CD4-positive, alpha-beta memory T cell (primary cell): ENCODE measurements at regions not wholly inside any gene's neighbourhood (a gene's known extent, or its start where the extent isn't known, plus 50 kb on each side); places are given as distances from the start of the nearest gene placed in this dataset.

ENCODE experiments used
- CTCF ChIA-PET: fragments of 350-600 bp; sonication (Branson Sonifier 250); formaldehyde crosslinking; loops from one replicate; lab custom pipeline; 2021; ENCODE audit warnings: inconsistent platforms; ENCODE audit not compliant: partially characterized antibody; lab: Charles Lee
- POLR2A ChIA-PET: fragments of 350-600 bp; sonication (Branson Sonifier 250); formaldehyde crosslinking; loops from one replicate; lab custom pipeline; 2021; ENCODE audit not compliant: partially characterized antibody; lab: Charles Lee
- DNase-seq, 5 donors: peaks; one replicate each; pipeline versions ENCODE4 v3.0.0 to v3.0.0-alpha.2; 2020 to 2022; ENCODE audit warnings: mixed read lengths in 1 of 5
- H3K27ac ChIP-seq: one replicate; pipeline ENCODE4 v1.7.0; 2013; ENCODE audit warnings: low read depth, low read length
- H3K27me3 ChIP-seq: 2 replicates; pipeline ENCODE4 v1.7.0; 2013; ENCODE audit warnings: mild to moderate bottlenecking, low read length, moderate library complexity; ENCODE audit not compliant: insufficient read depth
- H3K36me3 ChIP-seq: 2 replicates; pipeline ENCODE4 v1.7.0; 2013; ENCODE audit warnings: mild to moderate bottlenecking, low read length, moderate library complexity; ENCODE audit not compliant: insufficient read depth
- H3K4me1 ChIP-seq: 2 replicates; pipeline ENCODE4 v1.7.0; 2013; ENCODE audit warnings: mild to moderate bottlenecking, low read length, moderate library complexity; ENCODE audit not compliant: insufficient read depth
- H3K4me3 ChIP-seq, 2 donors: one replicate each; pipeline ENCODE4 v1.7.0; 2013; ENCODE audit warnings: low read length in 2 of 2, mild to moderate bottlenecking in 1 of 2
- H3K9me3 ChIP-seq, 2 donors: one replicate each; pipeline ENCODE4 v1.7.0; 2013; ENCODE audit warnings: low read length in 2 of 2, control low read depth in 1 of 2; ENCODE audit not compliant: control insufficient read depth in 1 of 2
- H3K27ac Mint-ChIP-seq, 7 donors: one replicate each; pipeline ENCODE4 v1.8.0; 2020 to 2021; ENCODE audit warnings: mixed read lengths in 7 of 7, mild to moderate bottlenecking in 6 of 7, inconsistent platforms in 3 of 7, moderate library complexity in 3 of 7
- H3K27me3 Mint-ChIP-seq, 2 donors: one replicate each; pipeline ENCODE4 v1.8.0; 2020 to 2021; ENCODE audit warnings: mixed read lengths in 2 of 2
- H3K36me3 Mint-ChIP-seq, 2 donors: one replicate each; pipeline ENCODE4 v1.8.0; 2020 to 2021; ENCODE audit warnings: mixed read lengths in 2 of 2, inconsistent platforms in 1 of 2, mild to moderate bottlenecking in 1 of 2
- H3K4me1 Mint-ChIP-seq, 4 donors: one replicate each; pipeline ENCODE4 v1.8.0; 2020 to 2021; ENCODE audit warnings: mixed read lengths in 4 of 4, mild to moderate bottlenecking in 1 of 4
- H3K4me3 Mint-ChIP-seq, 8 donors: one replicate each; pipeline ENCODE4 v1.8.0; 2020 to 2021; ENCODE audit warnings: mixed read lengths in 8 of 8, mild to moderate bottlenecking in 7 of 8, moderate library complexity in 6 of 8, inconsistent platforms in 3 of 8
- H3K9me3 Mint-ChIP-seq, 8 donors: one replicate each; pipeline ENCODE4 v1.8.0; 2020 to 2021; ENCODE audit warnings: mixed read lengths in 8 of 8, mild to moderate bottlenecking in 5 of 8, inconsistent platforms in 3 of 8, moderate library complexity in 1 of 8
- intact Hi-C: fragments of 100-400 bp; cut with micrococcal nuclease; formaldehyde crosslinking; loops from one replicate; pipeline ENCODE4 v1.15.1; 2023

DNA sequence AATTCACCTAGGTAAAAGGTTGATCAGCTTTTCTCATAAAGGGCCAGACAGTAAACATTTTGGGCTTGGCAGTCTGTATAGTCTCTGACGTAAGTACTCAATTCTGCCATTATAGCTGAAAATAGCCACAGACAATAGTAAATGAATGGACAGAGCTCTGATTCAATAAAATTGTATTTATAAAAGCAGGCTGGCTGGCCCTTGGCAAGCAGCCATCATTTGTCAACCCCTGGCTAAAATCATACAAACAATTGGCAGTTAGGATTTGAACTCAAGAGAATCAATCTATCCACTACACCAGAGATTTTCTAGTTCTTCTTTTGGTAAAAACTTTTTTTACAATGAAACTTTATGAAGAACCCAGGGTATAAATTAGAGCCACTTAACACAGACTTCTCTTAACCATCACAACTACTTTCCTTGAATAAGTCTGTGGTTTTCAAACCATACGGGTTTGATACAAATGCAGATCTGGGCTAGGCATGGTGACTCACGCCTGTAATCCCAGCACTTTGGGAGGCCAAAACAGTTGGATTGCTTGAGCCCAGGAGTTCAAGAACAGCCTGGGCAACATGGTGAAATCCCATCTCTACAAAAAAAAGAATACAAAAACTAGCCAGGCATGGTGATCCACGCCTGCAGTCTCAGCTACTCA lies 124.5 kb downstream of the SLC16A9 start:
- CTCF ChIA-PET: interaction anchor here (1.5 kb wide), 1 partner anchor 38 kb away, joined by 4 read pairs; no protein-coding TSS in a partner anchor
- no peaks in the 10 kb centered on the region for H3K9me3 ChIP-seq
- Mint-ChIP-seq H3K9me3 (peaks cover 0 to 5% (median 0%) of the 10 kb centered on the region in 8 donors), H3K4me3 (no peak overlapping the region), H3K36me3 (no peaks in the 10 kb centered on the region), H3K4me1 (no peaks in the 10 kb centered on the region), H3K27me3 (peaks cover 3% of the 10 kb centered on the region in 2 donors), H3K27ac (no peak overlapping the region)
- no peaks in the 10 kb centered on the region for H3K27me3 ChIP-seq
- no peak for DNase-seq
- no peak overlapping the region for H3K4me3 ChIP-seq
- no peaks in the 10 kb centered on the region for H3K4me1 ChIP-seq
- POLR2A ChIA-PET: no interaction called here
- intact Hi-C loops: no loop called here
- no peaks in the 10 kb centered on the region for H3K36me3 ChIP-seq
- no peak overlapping the region for H3K27ac ChIP-seq

DNA sequence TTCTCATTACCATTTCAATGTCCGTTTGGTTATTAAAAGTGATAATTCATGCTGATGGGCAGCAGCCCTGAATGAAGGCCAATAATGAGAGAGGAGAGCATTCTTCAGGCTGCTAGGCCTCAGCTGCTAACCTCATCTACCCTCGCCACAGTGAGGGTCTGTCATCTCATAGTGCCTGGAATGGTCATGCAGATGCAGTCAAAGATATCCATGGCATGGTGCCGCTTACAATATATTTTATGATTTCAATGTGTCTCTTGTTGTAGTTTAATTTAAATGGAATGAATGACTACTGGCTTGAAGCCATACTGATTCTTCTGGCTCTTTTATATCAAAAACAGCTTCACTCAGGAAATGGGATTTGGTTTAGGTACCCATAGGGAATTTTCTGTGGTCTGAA lies 126.9 kb downstream of the SLC16A9 start:
- H3K9me3 ChIP-seq: no peaks in the 10 kb centered on the region
- H3K27ac ChIP-seq: no peak overlapping the region
- no peak for DNase-seq
- Mint-ChIP-seq H3K36me3 (no peaks in the 10 kb centered on the region), H3K27me3 (peaks cover 2 to 3% of the 10 kb centered on the region in 2 donors), H3K27ac (no peak overlapping the region), H3K4me3 (no peak overlapping the region), H3K9me3 (peaks cover 0 to 3% (median 0%) of the 10 kb centered on the region in 8 donors), H3K4me1 (no peaks in the 10 kb centered on the region)
- no peaks in the 10 kb centered on the region for H3K27me3 ChIP-seq
- CTCF ChIA-PET: no interaction called here
- H3K4me3 ChIP-seq: no peak overlapping the region
- POLR2A ChIA-PET: no interaction called here
- intact Hi-C loops: no loop called here
- H3K36me3 ChIP-seq: no peaks in the 10 kb centered on the region
- no peaks in the 10 kb centered on the region for H3K4me1 ChIP-seq

DNA sequence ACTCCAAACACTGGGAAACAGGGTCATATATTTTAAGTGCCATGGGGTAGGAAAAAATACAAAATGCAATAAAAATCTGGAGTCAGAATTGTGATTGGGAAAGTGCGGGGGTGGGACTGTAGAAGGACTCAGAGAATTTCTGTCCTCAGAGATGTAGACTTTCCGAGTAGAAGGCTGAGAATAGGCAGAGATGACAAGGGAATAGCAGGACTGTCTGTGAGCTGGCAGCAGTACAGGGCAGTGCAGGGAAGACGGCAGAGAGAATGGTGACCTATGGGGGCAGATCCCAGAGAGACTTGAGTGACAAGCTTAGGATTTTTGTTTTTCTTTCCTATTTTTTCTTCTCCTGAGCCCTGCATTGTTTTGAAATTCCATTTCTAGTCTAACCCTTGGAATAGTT lies 127.6 kb downstream of the SLC16A9 start:
- Histone ChIP-seq H3K9me3 (no peaks in the 10 kb centered on the region), H3K27me3 (no peaks in the 10 kb centered on the region), H3K4me3 (no peak overlapping the region), H3K4me1 (no peaks in the 10 kb centered on the region), H3K27ac (no peak overlapping the region), H3K36me3 (no peaks in the 10 kb centered on the region)
- intact Hi-C loops: no loop called here
- ChIA-PET CTCF (no interaction called here), POLR2A (no interaction called here)
- Mint-ChIP-seq H3K27ac (no peak overlapping the region), H3K9me3 (peaks cover 0 to 4% (median 0%) of the 10 kb centered on the region in 8 donors), H3K4me1 (no peaks in the 10 kb centered on the region), H3K4me3 (no peak overlapping the region), H3K36me3 (no peaks in the 10 kb centered on the region), H3K27me3 (peaks cover 2 to 4% of the 10 kb centered on the region in 2 donors)
- no peak for DNase-seq

DNA sequence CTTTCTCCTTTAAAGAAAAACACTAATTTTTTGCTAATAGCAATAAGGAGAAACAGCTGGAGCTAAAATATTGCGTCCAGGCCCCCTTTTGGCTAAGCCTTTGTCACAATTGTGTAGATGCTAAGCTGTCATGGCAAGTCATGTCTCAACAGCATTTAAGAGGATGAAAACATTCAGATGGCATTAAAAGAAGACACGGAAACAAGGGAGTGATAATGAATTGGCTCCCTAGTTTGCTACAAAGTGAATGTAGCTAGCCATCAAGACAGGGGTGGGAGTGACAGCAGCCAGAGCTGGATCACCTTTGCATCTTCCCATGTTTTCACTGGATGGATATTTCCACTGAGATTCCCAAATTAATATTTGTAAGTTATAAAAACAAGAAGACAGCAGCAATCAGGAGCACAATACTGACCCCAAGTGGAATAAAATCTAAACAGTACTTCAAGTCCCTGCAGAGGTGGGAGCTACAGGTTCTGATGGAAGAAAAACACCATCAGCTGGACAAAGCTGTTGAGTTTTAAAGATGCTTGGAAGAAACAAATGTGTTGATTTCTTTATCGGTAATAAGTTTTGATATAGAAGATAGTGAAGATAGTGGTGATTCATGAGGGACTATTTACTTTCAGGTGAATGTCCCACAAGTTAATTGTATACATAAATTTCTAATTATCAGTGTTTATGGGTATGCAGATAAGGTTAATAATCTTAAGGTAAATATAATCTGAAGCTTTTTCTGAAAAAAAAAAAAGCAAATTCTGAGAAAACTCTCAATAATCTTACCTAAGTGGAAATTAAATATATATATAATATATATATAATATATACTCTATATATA lies 129.4 kb downstream of the SLC16A9 start:
- POLR2A ChIA-PET: no interaction called here
- Histone ChIP-seq H3K4me3 (no peak overlapping the region), H3K27ac (no peak overlapping the region), H3K27me3 (no peaks in the 10 kb centered on the region), H3K4me1 (no peaks in the 10 kb centered on the region), H3K36me3 (no peaks in the 10 kb centered on the region), H3K9me3 (no peaks in the 10 kb centered on the region)
- CTCF ChIA-PET: no interaction called here
- Mint-ChIP-seq H3K36me3 (no peaks in the 10 kb centered on the region), H3K9me3 (peaks cover 0 to 4% (median 0%) of the 10 kb centered on the region in 8 donors), H3K4me3 (no peak overlapping the region), H3K4me1 (no peaks in the 10 kb centered on the region), H3K27me3 (peaks cover 2 to 4% of the 10 kb centered on the region in 2 donors), H3K27ac (peak overlapping the region in 1 of 7 donors; percentile 26)
- intact Hi-C loops: no loop called here
- no peak for DNase-seq

DNA sequence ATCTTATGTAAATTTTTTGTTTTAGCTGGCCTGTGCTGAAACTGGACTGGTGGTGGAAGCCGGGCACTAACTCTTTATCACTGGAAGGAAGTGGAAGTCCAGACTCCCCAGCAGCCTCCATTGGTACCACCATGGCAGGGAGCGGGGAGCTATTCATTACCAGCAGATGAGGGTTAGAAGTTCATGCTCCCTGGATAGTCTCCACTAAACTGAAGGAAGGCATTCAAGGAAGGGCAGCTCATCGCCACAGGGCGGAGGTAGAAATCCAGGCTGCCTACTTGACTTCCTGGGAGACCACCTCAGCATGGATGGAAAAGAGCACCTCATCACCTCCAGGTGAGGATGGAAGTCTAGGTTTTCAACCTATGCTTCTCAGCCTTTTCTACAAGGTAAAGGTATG lies 130.9 kb downstream of the SLC16A9 start:
- H3K36me3 Mint-ChIP-seq: no peaks in the 10 kb centered on the region
- H3K27ac ChIP-seq: no peak overlapping the region
- peaks cover 2 to 4% of the 10 kb centered on the region in 2 donors for H3K27me3 Mint-ChIP-seq
- H3K27me3 ChIP-seq: no peaks in the 10 kb centered on the region
- H3K36me3 ChIP-seq: no peaks in the 10 kb centered on the region
- intact Hi-C loops: no loop called here
- H3K4me1 Mint-ChIP-seq: no peaks in the 10 kb centered on the region
- peaks cover 0 to 4% (median 0%) of the 10 kb centered on the region in 8 donors for H3K9me3 Mint-ChIP-seq
- no peaks in the 10 kb centered on the region for H3K4me1 ChIP-seq
- H3K4me3 ChIP-seq: no peak overlapping the region
- no peak overlapping the region for H3K4me3 Mint-ChIP-seq
- no peak overlapping the region for H3K27ac Mint-ChIP-seq
- CTCF ChIA-PET: no interaction called here
- POLR2A ChIA-PET: interaction anchor here (0.6 kb wide), 1 partner anchor 17 kb away, joined by 3 read pairs; no protein-coding TSS in a partner anchor
- DNase-seq: no peak
- H3K9me3 ChIP-seq: no peaks in the 10 kb centered on the region

DNA sequence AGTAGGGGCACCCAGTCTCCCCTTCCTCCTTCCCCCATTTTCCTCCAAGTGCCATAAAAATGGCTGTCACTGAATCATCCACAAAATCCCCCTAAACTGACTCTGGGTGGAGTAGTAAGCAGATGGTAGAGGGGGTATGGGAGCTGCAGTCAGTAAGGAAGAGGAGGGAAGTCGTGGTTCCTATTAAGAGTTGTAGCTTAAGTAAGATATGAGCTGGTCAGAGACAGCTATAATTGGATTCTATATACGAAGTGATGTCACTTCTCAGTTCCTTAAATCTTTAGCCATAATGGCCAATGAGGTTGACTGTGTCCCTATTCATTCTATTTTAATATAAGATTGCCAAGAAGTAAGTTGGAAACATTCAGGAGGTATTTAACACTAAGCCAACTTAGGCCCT lies 131.7 kb downstream of the SLC16A9 start:
- Mint-ChIP-seq H3K9me3 (peaks cover 0 to 5% (median 0%) of the 10 kb centered on the region in 8 donors), H3K4me1 (no peaks in the 10 kb centered on the region), H3K27me3 (peaks cover 0 to 4% of the 10 kb centered on the region in 2 donors), H3K27ac (no peak overlapping the region), H3K36me3 (no peaks in the 10 kb centered on the region), H3K4me3 (no peak overlapping the region)
- Histone ChIP-seq H3K27me3 (no peaks in the 10 kb centered on the region), H3K36me3 (no peaks in the 10 kb centered on the region), H3K27ac (no peak overlapping the region), H3K4me1 (no peaks in the 10 kb centered on the region), H3K9me3 (no peaks in the 10 kb centered on the region), H3K4me3 (no peak overlapping the region)
- ChIA-PET POLR2A (interaction anchor here (0.6 kb wide), 1 partner anchor 18 kb away, joined by 3 read pairs; no protein-coding TSS in a partner anchor), CTCF (no interaction called here)
- intact Hi-C loops: no loop called here
- no peak for DNase-seq

DNA sequence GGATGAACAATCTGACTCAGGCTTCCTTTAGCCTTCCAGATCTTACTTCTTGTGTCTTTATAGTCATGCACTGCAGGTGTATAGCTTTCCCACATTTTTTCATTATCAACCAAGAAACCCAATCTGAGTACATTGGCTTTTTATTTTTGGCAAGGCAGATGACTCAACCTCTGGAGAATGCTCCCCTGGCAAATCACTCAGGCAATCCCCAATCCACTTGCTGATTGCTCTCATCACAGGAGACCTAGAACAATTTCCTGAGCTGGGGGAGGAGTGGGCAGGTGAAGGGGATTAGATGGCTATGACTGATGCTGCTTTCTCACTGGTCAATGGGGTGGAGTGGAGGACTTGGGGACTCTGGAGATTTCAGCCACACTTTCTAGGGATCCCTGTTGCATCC lies 134.4 kb downstream of the SLC16A9 start:
- no peaks in the 10 kb centered on the region for H3K9me3 ChIP-seq
- ChIA-PET CTCF (no interaction called here), POLR2A (no interaction called here)
- Mint-ChIP-seq H3K4me1 (no peaks in the 10 kb centered on the region), H3K27ac (no peak overlapping the region), H3K4me3 (no peak overlapping the region), H3K9me3 (peaks cover 0 to 5% (median 0%) of the 10 kb centered on the region in 8 donors), H3K27me3 (peaks cover 7 to 8% of the 10 kb centered on the region in 2 donors), H3K36me3 (no peaks in the 10 kb centered on the region)
- H3K4me1 ChIP-seq: no peaks in the 10 kb centered on the region
- DNase-seq: no peak
- no peak overlapping the region for H3K27ac ChIP-seq
- intact Hi-C loops: no loop called here
- H3K27me3 ChIP-seq: no peaks in the 10 kb centered on the region
- no peak overlapping the region for H3K4me3 ChIP-seq
- no peaks in the 10 kb centered on the region for H3K36me3 ChIP-seq
